K562 (cell line): ENCODE measurements at regions not wholly inside any gene's neighbourhood (a gene's known extent, or its start where the extent isn't known, plus 50 kb on each side); places are given as distances from the start of the nearest gene placed in this dataset.

Source experiments
- ATAC-seq: fragments of 200-7000 bp; cut with Tn5 transposase; 3 replicates; pipeline ENCODE4 v1.9.1; 2020; ENCODE audit warnings: moderate library complexity
- BruUV-seq: library from RNA; stranded (reverse); fragments of 400-500 nt; replicated peaks from 2 replicates; lab custom pipeline; 2021; lab: Mats Ljungman, UMichigan
- CTCF ChIA-PET: fragments of 300-600 bp; formaldehyde crosslinking; extraction: SDS; loops from one replicate; lab custom pipeline; 2021; ENCODE audit warnings: low intra/inter-chr PET ratio; lab: Yijun Ruan, JAX
- POLR2A ChIA-PET: fragments of 300-600, 350-650 bp; sonication (Branson Sonifier 250); formaldehyde crosslinking; extraction: SDS; loops from one replicate; lab custom pipeline; 2021; ENCODE audit warnings: antibody characterized with exemption, inconsistent platforms; lab: Yijun Ruan, JAX
- DNase-seq, 4 experiments: peaks; one replicate each; pipeline versions ENCODE4 v3.0.0 to v3.0.0-alpha.2; 2011 to 2018; ENCODE audit warnings: low spot score in 3 of 4, mixed read lengths in 3 of 4; ENCODE audit errors: extremely low read depth in 1 of 4
- FAIRE-seq: peaks from 2 replicates; lab custom pipeline; 2011; peaks lifted over from hg19 to GRCh38; lab: Jason Lieb, UNC
- H2AFZ ChIP-seq: 2 replicates; pipeline ENCODE4 v1.6.0; 2011; ENCODE audit warnings: low read depth, low read length, control low read depth, inconsistent platforms
- H3K27ac ChIP-seq: fragments of 200-600 bp; 3 replicates; pipeline ENCODE4 v1.8.0; 2011; ENCODE audit warnings: low read depth, mild to moderate bottlenecking, control low read depth, inconsistent platforms, low read length, moderate library complexity, mixed read lengths; ENCODE audit errors: extremely low read depth
- H3K27me3 ChIP-seq, 2 experiments: fragments of 300-600 bp in 1 of 2; 2 replicates in 1 of 2; 3 replicates in 1 of 2; pipeline versions ENCODE4 v1.6.0 to v1.8.0; 2011; ENCODE audit warnings: inconsistent platforms in 2 of 2, low read length in 2 of 2, mild to moderate bottlenecking in 1 of 2, mixed read lengths in 1 of 2, moderate library complexity in 1 of 2; ENCODE audit not compliant: control insufficient read depth in 2 of 2, insufficient read depth in 2 of 2
- H3K36me3 ChIP-seq: fragments of 300-600 bp; 3 replicates; pipeline ENCODE4 v1.8.0; 2011; ENCODE audit warnings: mild to moderate bottlenecking, low read length, inconsistent platforms; ENCODE audit not compliant: control insufficient read depth, insufficient read depth
- H3K4me1 ChIP-seq, 2 experiments: fragments of 200-600 bp in 1 of 2; replicated peaks in 1 of 2; 2 replicates in 1 of 2; 3 replicates in 1 of 2; pipeline versions ENCODE4 v1.5.1 to v1.8.0; 2011; ENCODE audit warnings: inconsistent platforms in 2 of 2, low read length in 2 of 2, mild to moderate bottlenecking in 1 of 2, mixed read lengths in 1 of 2, moderate library complexity in 1 of 2; ENCODE audit not compliant: control insufficient read depth in 2 of 2, insufficient read depth in 2 of 2
- H3K4me2 ChIP-seq: 2 replicates; pipeline ENCODE4 v1.6.1; 2011; ENCODE audit warnings: low read length, control low read depth, inconsistent platforms, mixed read lengths; ENCODE audit not compliant: insufficient read depth
- H3K4me3 ChIP-seq: fragments of 200-600 bp; sonication (generic), shearing (Covaris generic); 2 replicates; pipeline ENCODE4 v1.5.1; 2016; ENCODE audit warnings: control low read depth, inconsistent platforms
- H3K79me2 ChIP-seq: fragments of 200-600 bp; 3 replicates; pipeline ENCODE4 v1.8.0; 2011; ENCODE audit warnings: low read length, inconsistent platforms; ENCODE audit not compliant: control insufficient read depth, insufficient read depth
- H3K9ac ChIP-seq, 2 experiments: 2 replicates each; pipeline versions ENCODE4 v1.6.0 to v1.6.1; 2011; ENCODE audit warnings: low read depth in 2 of 2, low read length in 2 of 2, control low read depth in 1 of 2, inconsistent platforms in 1 of 2, mild to moderate bottlenecking in 1 of 2, mixed read lengths in 1 of 2; ENCODE audit not compliant: insufficient read depth in 1 of 2
- H3K9me1 ChIP-seq: one replicate; pipeline ENCODE4 v1.6.0; 2011; ENCODE audit warnings: inconsistent platforms, mild to moderate bottlenecking, low read length, moderate library complexity; ENCODE audit not compliant: control insufficient read depth, insufficient read depth
- H3K9me3 ChIP-seq: replicated peaks from 2 replicates; pipeline ENCODE4 v1.5.1; 2011; ENCODE audit warnings: low read depth, low read length, inconsistent platforms; ENCODE audit not compliant: control insufficient read depth, insufficient read depth
- H4K20me1 ChIP-seq: replicated peaks from 2 replicates; pipeline ENCODE4 v1.6.1; 2011; ENCODE audit warnings: low read length, inconsistent platforms, mixed read lengths; ENCODE audit not compliant: control insufficient read depth, insufficient read depth
- CBX3 ChIP-seq, 2 experiments: IDR thresholded peaks; 1 replicate in 1 of 2; 2 replicates in 1 of 2; pipeline ENCODE4 v1.6.1; 2012; ENCODE audit warnings: inconsistent platforms in 2 of 2, low read length in 2 of 2, borderline replicate concordance in 1 of 2, control low read depth in 1 of 2
- CC2D1A ChIP-seq: fragments of 450-650 bp; IDR thresholded peaks from 2 replicates; pipeline ENCODE4 v1.6.1; 2017; ENCODE audit warnings: mild to moderate bottlenecking
- PHTF2 ChIP-seq: fragments of 250-450 bp; sonication (Bioruptor Pico); IDR thresholded peaks from 2 replicates; pipeline ENCODE4 v1.5.0; 2021; ENCODE audit warnings: mild to moderate bottlenecking
- ZFP30 ChIP-seq: fragments of 250-450 bp; sonication (Bioruptor Pico); IDR thresholded peaks from 2 replicates; pipeline ENCODE4 v1.8.0; 2022; ENCODE audit warnings: moderate library complexity, mild to moderate bottlenecking, inconsistent platforms, borderline replicate concordance
- ZNF518B ChIP-seq: fragments of 250-450 bp; sonication (Bioruptor Pico); IDR thresholded peaks from 2 replicates; pipeline ENCODE4 v1.5.0; 2021; ENCODE audit warnings: mild to moderate bottlenecking, moderate library complexity
- WGBS: fragments of 100-300 bp; shearing (Covaris generic); methylation state at CpG from one replicate; pipeline ENCODE4 v1.1.6; 2016; ENCODE audit warnings: low coverage, mixed read lengths; ENCODE audit not compliant: insufficient coverage; ENCODE audit errors: missing lambda C conversion rate; 5-methylcytosine and 5-hydroxymethylcytosine counted together
- in situ Hi-C: fragments of 300-500 bp; cut with MboI; formaldehyde crosslinking; loops from 4 replicates; pipeline ENCODE4 v1.15.0; 2018; ENCODE audit warnings: inconsistent platforms, mixed read lengths
- intact Hi-C: fragments of 100-400 bp; cut with micrococcal nuclease; formaldehyde crosslinking; loops from 2 replicates; pipeline ENCODE4 v1.14.2; 2022

- TF ChIP-seq ZNF518B (CRISPR knock-in tag) = no peak
- no peak for TF ChIP-seq CC2D1A
These were observed 66.0 kb upstream of the ITGA6 start (continued) for GRCh38 chr2:172361360-172361759.

GRCh38 chr2:172361840-172362239, 65.5 kb upstream of the ITGA6 start:
- Histone ChIP-seq H2AFZ (no peak overlapping the region), H4K20me1 (no peaks in the 10 kb centered on the region), H3K36me3 (no peaks in the 10 kb centered on the region), H3K4me3 (no peak overlapping the region), H3K9ac (no peak overlapping the region), H3K27ac (no peak overlapping the region), H3K9me1 (no peaks in the 10 kb centered on the region), H3K27me3 (peaks cover 0 to 15% of the 10 kb centered on the region in 2 experiments; a peak in 2 of 5 replicates), H3K9me3 (no peaks in the 10 kb centered on the region), H3K4me1 (no peaks in the 10 kb centered on the region), H3K4me2 (no peak overlapping the region), H3K79me2 (no peaks in the 10 kb centered on the region)
- no peak for ATAC-seq
- ChIA-PET CTCF (no interaction called here), POLR2A (no interaction called here)
- no peak for DNase-seq
- FAIRE-seq = no peak
- TF ChIP-seq ZFP30 (CRISPR knock-in tag) (no peak), CBX3 (IDR thresholded peaks at IDR 0.05; ENCODE audit: borderline replicate concordance in 1 of 2, low read length in 2 of 2) (no peak), PHTF2 (CRISPR knock-in tag) (no peak)
- no TSS peak for BruUV-seq
- WGBS = 0% methylated on average over 6 of the region's 6 CpGs
- intact Hi-C loops = no loop called here
- in situ Hi-C loops = no loop called here
